Endothelial cell of umbilical vein (primary cell): ENCODE measurements at regions not wholly inside any gene's neighbourhood (a gene's known extent, or its start where the extent isn't known, plus 50 kb on each side); places are given as distances from the start of the nearest gene placed in this dataset.

Experiments
- BruUV-seq: library from RNA; stranded (reverse); fragments of 400-500 nt; replicated peaks from 2 replicates; lab custom pipeline; 2021; lab: Mats Ljungman, UMichigan
- CTCF ChIA-PET: fragments of 300-600, 350-600 bp; sonication (Branson Sonifier 250); formaldehyde crosslinking; loops from one replicate; lab custom pipeline; 2021; ENCODE audit warnings: antibody characterized with exemption, inconsistent platforms; lab: Charles Lee
- POLR2A ChIA-PET: fragments of 300-600, 350-600 bp; sonication (Branson Sonifier 250); formaldehyde crosslinking; loops from one replicate; lab custom pipeline; 2021; ENCODE audit warnings: antibody characterized with exemption, inconsistent platforms; lab: Charles Lee
- DNase-seq: peaks from one replicate; pipeline ENCODE4 v3.0.0-alpha.2; 2011; ENCODE audit warnings: low read depth, low spot score
- FAIRE-seq: peaks from 2 replicates; lab custom pipeline; 2011; peaks lifted over from hg19 to GRCh38; lab: Jason Lieb, UNC
- H2AFZ ChIP-seq: 2 replicates; pipeline ENCODE4 v1.6.0; 2012; ENCODE audit warnings: low read depth, low read length, control low read depth, inconsistent platforms
- H3K27ac ChIP-seq: 2 replicates; pipeline ENCODE4 v1.5.1; 2011; ENCODE audit warnings: low read depth, mild to moderate bottlenecking, control low read depth, low read length, moderate library complexity; ENCODE audit not compliant: insufficient read depth
- H3K27me3 ChIP-seq, 2 experiments: 2 replicates each; pipeline versions ENCODE4 v1.6.0 to v1.6.1; 2011; ENCODE audit warnings: low read length in 2 of 2, mixed read lengths in 1 of 2; ENCODE audit not compliant: control insufficient read depth in 2 of 2, insufficient read depth in 2 of 2
- H3K36me3 ChIP-seq, 2 experiments: 2 replicates in 1 of 2; 3 replicates in 1 of 2; pipeline ENCODE4 v1.5.1; 2011; ENCODE audit warnings: low read length in 2 of 2, mild to moderate bottlenecking in 1 of 2, moderate library complexity in 1 of 2; ENCODE audit not compliant: control insufficient read depth in 2 of 2, insufficient read depth in 2 of 2; ENCODE audit errors: extremely low read depth in 1 of 2
- H3K4me1 ChIP-seq: 3 replicates; pipeline ENCODE4 v1.5.1; 2011; ENCODE audit warnings: mild to moderate bottlenecking, low read length; ENCODE audit not compliant: control insufficient read depth, insufficient read depth; ENCODE audit errors: extremely low read depth
- H3K4me2 ChIP-seq: 2 replicates; pipeline ENCODE4 v1.6.1; 2011; ENCODE audit warnings: low read length, control low read depth, mixed read lengths; ENCODE audit not compliant: insufficient read depth
- H3K4me3 ChIP-seq, 3 experiments: fragments of 200-600 bp in 1 of 3; sonication (generic), shearing (Covaris generic) in 1 of 3; replicated peaks in 1 of 3; 2 replicates each; pipeline ENCODE4 v1.5.1; 2011 to 2016; ENCODE audit warnings: control low read depth in 3 of 3, low read length in 3 of 3, mild to moderate bottlenecking in 2 of 3, inconsistent platforms in 1 of 3, low read depth in 1 of 3, moderate library complexity in 1 of 3; ENCODE audit not compliant: insufficient read depth in 1 of 3
- H3K79me2 ChIP-seq: 2 replicates; pipeline ENCODE4 v1.6.0; 2012; ENCODE audit warnings: low read length, inconsistent platforms; ENCODE audit not compliant: control insufficient read depth, insufficient read depth
- H3K9ac ChIP-seq: replicated peaks from 2 replicates; pipeline ENCODE3; 2011; ENCODE audit warnings: low read length, control low read depth; ENCODE audit not compliant: insufficient read depth; ENCODE audit errors: extremely low read depth
- H3K9me1 ChIP-seq: replicated peaks from 3 replicates; pipeline ENCODE4 v1.6.0; 2011; ENCODE audit warnings: mild to moderate bottlenecking, low read length; ENCODE audit not compliant: control insufficient read depth, insufficient read depth; ENCODE audit errors: extremely low read depth
- H3K9me3 ChIP-seq: replicated peaks from 2 replicates; pipeline ENCODE4 v1.5.1; 2012; ENCODE audit warnings: low read length, inconsistent platforms; ENCODE audit not compliant: control insufficient read depth, insufficient read depth
- H4K20me1 ChIP-seq: replicated peaks from 2 replicates; pipeline ENCODE3; 2011; ENCODE audit warnings: mild to moderate bottlenecking, low read length; ENCODE audit not compliant: control insufficient read depth, insufficient read depth; ENCODE audit errors: extremely low read depth
- EZH2 ChIP-seq: IDR thresholded peaks from 2 replicates; pipeline ENCODE4 v1.6.1; 2012; ENCODE audit warnings: borderline replicate concordance, low read depth, mild to moderate bottlenecking, moderate library complexity, low read length, inconsistent platforms; ENCODE audit not compliant: severe bottlenecking
- FOS ChIP-seq: IDR thresholded peaks from 2 replicates; pipeline ENCODE4 v1.6.1; 2011; ENCODE audit warnings: mild to moderate bottlenecking, low read length, moderate library complexity, borderline replicate concordance; ENCODE audit not compliant: insufficient read depth
- GATA2 ChIP-seq: IDR thresholded peaks from 2 replicates; pipeline ENCODE4 v1.7.0; 2011; ENCODE audit warnings: low read depth, mild to moderate bottlenecking, moderate library complexity, mixed read lengths, low read length; ENCODE audit not compliant: insufficient read length, insufficient read depth
- JUN ChIP-seq: IDR thresholded peaks from 2 replicates; pipeline ENCODE4 v1.6.1; 2011; ENCODE audit warnings: borderline replicate concordance, low read depth; ENCODE audit not compliant: insufficient read length, insufficient read depth
- MYC ChIP-seq: IDR thresholded peaks from one replicate; pipeline ENCODE4 v1.6.1; 2011; ENCODE audit warnings: mild to moderate bottlenecking, low read depth, low read length
- POLR2A ChIP-seq: IDR thresholded peaks from 2 replicates; pipeline ENCODE4 v1.6.1; 2012; ENCODE audit warnings: low read depth, mild to moderate bottlenecking, control low read depth, low read length
- POLR2AphosphoS5 ChIP-seq: IDR thresholded peaks from 2 replicates; pipeline ENCODE4 v1.6.1; 2012; ENCODE audit warnings: low read depth, mild to moderate bottlenecking, control low read depth, low read length, moderate library complexity; ENCODE audit not compliant: insufficient read depth
- dilution Hi-C: fragments of 300-500 bp; cut with MboI; formaldehyde crosslinking; loops from one replicate; pipeline ENCODE4 v1.15.0; 2019; ENCODE audit warnings: low sequenced_read_pairs; ENCODE audit not compliant: extremely low pct_ligation_motif_present
- intact Hi-C: fragments of 100-400 bp; cut with micrococcal nuclease; formaldehyde crosslinking; loops from one replicate; pipeline ENCODE4 v1.10.0; 2022
- TF ChIP-seq, protein P1 (sequence below), 2 donors: IDR thresholded peaks; 1 replicate in 1 of 2; 2 replicates in 1 of 2; pipeline ENCODE4 v1.5.1; 2011; ENCODE audit warnings: low read length in 2 of 2, mild to moderate bottlenecking in 2 of 2, moderate library complexity in 2 of 2, control low read depth in 1 of 2, inconsistent platforms in 1 of 2, low read depth in 1 of 2; ENCODE audit not compliant: insufficient read depth in 1 of 2; ENCODE audit errors: extremely low read depth in 1 of 2
- TF ChIP-seq, protein P2 (sequence below): IDR thresholded peaks from 2 replicates; pipeline ENCODE4 v1.6.1; 2011; ENCODE audit not compliant: insufficient read depth, insufficient read length

DNA sequence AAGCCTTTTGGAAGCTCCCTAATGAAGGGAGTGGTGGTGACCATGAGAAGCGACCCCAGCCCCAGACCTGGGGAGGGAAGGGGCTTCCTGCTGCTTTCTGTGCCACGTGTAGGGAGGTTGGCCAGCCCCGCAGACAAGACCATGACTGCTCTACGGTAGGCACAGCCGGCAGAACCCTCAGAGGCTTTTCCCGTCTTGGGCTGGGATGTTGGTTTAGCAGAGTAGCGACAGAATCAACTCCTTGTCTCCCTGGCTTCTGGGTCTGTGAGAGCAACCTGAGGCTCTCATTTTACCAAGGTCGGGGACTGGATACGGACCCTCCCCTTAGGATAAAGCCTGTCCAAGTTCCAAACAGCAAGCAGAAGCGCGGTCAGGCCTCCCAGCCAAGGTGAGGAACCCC is 123.3 kb downstream of the AXIN2 start:
- intact Hi-C loops, result no loop called here
- no peak overlapping the region for H2AFZ ChIP-seq
- CTCF ChIA-PET, result interaction anchor here (1.0 to 1.6 kb wide), 3 partner anchors 11 to 728 kb away, joined by 3 read pairs; no protein-coding TSS in a partner anchor

More for the DNA sequence above, 123.3 kb downstream of the AXIN2 start:
- Histone ChIP-seq H3K9ac (no peak overlapping the region), H3K9me3 (no peaks in the 10 kb centered on the region), H3K79me2 (no peaks in the 10 kb centered on the region), H3K27me3 (peaks cover 6 to 11% of the 10 kb centered on the region in 2 experiments), H3K36me3 (no peaks in the 10 kb centered on the region), H3K4me1 (no peaks in the 10 kb centered on the region), H4K20me1 (no peaks in the 10 kb centered on the region), H3K4me2 (no peak overlapping the region), H3K9me1 (no peaks in the 10 kb centered on the region), H3K4me3 (no peak overlapping the region), H3K27ac (no peak overlapping the region)
- no TSS peak for BruUV-seq
- dilution Hi-C loops, result no loop called here
- no peak for DNase-seq
- TF ChIP-seq POLR2AphosphoS5 (no peak), POLR2A (no peak), MYC (no peak), JUN (no peak), FOS (no peak), EZH2 (no peak), GATA2 (no peak)
- TF ChIP-seq, protein P1, sequence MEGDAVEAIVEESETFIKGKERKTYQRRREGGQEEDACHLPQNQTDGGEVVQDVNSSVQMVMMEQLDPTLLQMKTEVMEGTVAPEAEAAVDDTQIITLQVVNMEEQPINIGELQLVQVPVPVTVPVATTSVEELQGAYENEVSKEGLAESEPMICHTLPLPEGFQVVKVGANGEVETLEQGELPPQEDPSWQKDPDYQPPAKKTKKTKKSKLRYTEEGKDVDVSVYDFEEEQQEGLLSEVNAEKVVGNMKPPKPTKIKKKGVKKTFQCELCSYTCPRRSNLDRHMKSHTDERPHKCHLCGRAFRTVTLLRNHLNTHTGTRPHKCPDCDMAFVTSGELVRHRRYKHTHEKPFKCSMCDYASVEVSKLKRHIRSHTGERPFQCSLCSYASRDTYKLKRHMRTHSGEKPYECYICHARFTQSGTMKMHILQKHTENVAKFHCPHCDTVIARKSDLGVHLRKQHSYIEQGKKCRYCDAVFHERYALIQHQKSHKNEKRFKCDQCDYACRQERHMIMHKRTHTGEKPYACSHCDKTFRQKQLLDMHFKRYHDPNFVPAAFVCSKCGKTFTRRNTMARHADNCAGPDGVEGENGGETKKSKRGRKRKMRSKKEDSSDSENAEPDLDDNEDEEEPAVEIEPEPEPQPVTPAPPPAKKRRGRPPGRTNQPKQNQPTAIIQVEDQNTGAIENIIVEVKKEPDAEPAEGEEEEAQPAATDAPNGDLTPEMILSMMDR (IDR thresholded peaks at IDR 0.05; ENCODE audit: extremely low read depth in 1 of 2, insufficient read depth in 1 of 2, low read depth in 1 of 2, low read length in 2 of 2), result no peak
- TF ChIP-seq, protein P2, sequence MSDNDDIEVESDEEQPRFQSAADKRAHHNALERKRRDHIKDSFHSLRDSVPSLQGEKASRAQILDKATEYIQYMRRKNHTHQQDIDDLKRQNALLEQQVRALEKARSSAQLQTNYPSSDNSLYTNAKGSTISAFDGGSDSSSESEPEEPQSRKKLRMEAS, result no peak
- POLR2A ChIA-PET, result no interaction called here
- FAIRE-seq, result no peak
